GM23338 (cell line): ENCODE measurements at regions not wholly inside any gene's neighbourhood (a gene's known extent, or its start where the extent isn't known, plus 50 kb on each side); places are given as distances from the start of the nearest gene placed in this dataset.
A peak's percentile ranks its signal among the peaks of the same experiment; 100 is the strongest.

Experiments
- ATAC-seq: fragments of 200-7000 bp; cut with Tn5 transposase; 3 replicates; pipeline ENCODE4 v1.9.1; 2020
- DNase-seq: peaks from one replicate; pipeline ENCODE4 v3.0.0-alpha.2; 2015; ENCODE audit warnings: low spot score
- H2AFZ ChIP-seq: fragments of 200-600 bp; sonication (generic); 2 replicates; pipeline ENCODE4 v1.8.0; 2016; ENCODE audit warnings: antibody characterized with exemption, mild to moderate bottlenecking, moderate library complexity
- H3F3A ChIP-seq: fragments of 200-600 bp; sonication (generic); replicated peaks from 2 replicates; pipeline ENCODE4 v1.8.0; 2017; ENCODE audit warnings: antibody characterized with exemption, mixed run types, low read depth
- H3K27ac ChIP-seq: fragments of 200-600 bp; sonication (generic); 2 replicates; pipeline ENCODE4 v1.6.1; 2016; ENCODE audit warnings: low read depth
- H3K27me3 ChIP-seq: fragments of 200-600 bp; sonication (generic); 2 replicates; pipeline ENCODE4 v1.8.0; 2016; ENCODE audit warnings: mild to moderate bottlenecking, mixed run types, moderate library complexity; ENCODE audit not compliant: insufficient read depth
- H3K36me3 ChIP-seq: fragments of 200-600 bp; sonication (generic); 2 replicates; pipeline ENCODE4 v1.8.0; 2016; ENCODE audit warnings: mild to moderate bottlenecking; ENCODE audit not compliant: insufficient read depth
- H3K4me1 ChIP-seq: fragments of 200-600 bp; sonication (generic); 2 replicates; pipeline ENCODE4 v1.8.0; 2016; ENCODE audit warnings: mild to moderate bottlenecking, moderate library complexity; ENCODE audit not compliant: insufficient read depth
- H3K4me2 ChIP-seq: fragments of 200-600 bp; sonication (generic); 2 replicates; pipeline ENCODE4 v1.7.1; 2017; ENCODE audit warnings: mixed run types
- H3K4me3 ChIP-seq: fragments of 200-600 bp; sonication (generic); 2 replicates; pipeline ENCODE4 v1.6.1; 2016; ENCODE audit warnings: mixed run types
- H3K79me2 ChIP-seq: fragments of 200-600 bp; sonication (generic); replicated peaks from 2 replicates; pipeline ENCODE4 v1.8.0; 2017; ENCODE audit warnings: mild to moderate bottlenecking; ENCODE audit not compliant: insufficient read depth
- H3K9me2 ChIP-seq: fragments of 200-600 bp; sonication (generic); 2 replicates; pipeline ENCODE4 v1.8.0; 2017; ENCODE audit not compliant: insufficient read depth
- H4K20me1 ChIP-seq: fragments of 200-600 bp; sonication (generic); replicated peaks from 2 replicates; pipeline ENCODE4 v1.8.0; 2017; ENCODE audit warnings: mild to moderate bottlenecking; ENCODE audit not compliant: insufficient read depth
- H3K27ac Mint-ChIP-seq: 2 replicates; pipeline ENCODE4 v1.8.0; 2020; ENCODE audit warnings: inconsistent platforms, mild to moderate bottlenecking, moderate library complexity, mixed read lengths
- H3K27me3 Mint-ChIP-seq: 3 replicates; pipeline ENCODE4 v1.8.0; 2022; ENCODE audit warnings: low read depth, mild to moderate bottlenecking, moderate library complexity, mixed read lengths, inconsistent platforms; ENCODE audit not compliant: insufficient read depth, poor library complexity
- H3K36me3 Mint-ChIP-seq: 3 replicates; pipeline ENCODE4 v1.8.0; 2021; ENCODE audit warnings: low read depth, mild to moderate bottlenecking, inconsistent platforms, moderate library complexity, mixed read lengths
- H3K4me1 Mint-ChIP-seq: 3 replicates; pipeline ENCODE4 v1.8.0; 2020; ENCODE audit warnings: mild to moderate bottlenecking, inconsistent platforms, mixed read lengths
- H3K4me3 Mint-ChIP-seq: 3 replicates; pipeline ENCODE4 v1.8.0; 2021; ENCODE audit warnings: moderate library complexity, mild to moderate bottlenecking, inconsistent platforms, mixed read lengths
- H3K9me3 Mint-ChIP-seq: 3 replicates; pipeline ENCODE4 v1.8.0; 2020; ENCODE audit warnings: moderate library complexity, mild to moderate bottlenecking, inconsistent platforms, mixed read lengths
- CREB1 ChIP-seq: fragments of 250-450 bp; sonication (Bioruptor Pico); IDR thresholded peaks from 2 replicates; pipeline ENCODE4 v1.5.0; 2020; ENCODE audit warnings: low read depth, mild to moderate bottlenecking, moderate library complexity
- EZH2phosphoT487 ChIP-seq: fragments of 200-600 bp; sonication (generic); IDR thresholded peaks from one replicate; pipeline ENCODE4 v1.8.1; 2018; ENCODE audit warnings: antibody characterized with exemption; ENCODE audit not compliant: unreplicated experiment
- POLR2AphosphoS5 ChIP-seq: IDR thresholded peaks from 2 replicates; pipeline ENCODE4 v1.6.1; 2016; ENCODE audit warnings: antibody characterized with exemption, low read depth
- ZNF114 ChIP-seq: fragments of 250-450 bp; sonication (Bioruptor Pico); IDR thresholded peaks from 2 replicates; pipeline ENCODE4 v1.5.0; 2020; ENCODE audit warnings: mild to moderate bottlenecking, moderate library complexity
- ZNF331 ChIP-seq: fragments of 250-450 bp; sonication (Bioruptor Pico); IDR thresholded peaks from 2 replicates; pipeline ENCODE4 v1.5.0; 2020; ENCODE audit warnings: low read depth, mild to moderate bottlenecking, moderate library complexity
- TF ChIP-seq, protein P1 (sequence below): IDR thresholded peaks from one replicate; pipeline ENCODE4 v1.6.1; 2018; ENCODE audit warnings: antibody characterized with exemption; ENCODE audit not compliant: unreplicated experiment
- TF ChIP-seq, protein P2 (sequence below): fragments of 250-450 bp; sonication (Bioruptor Pico); IDR thresholded peaks from 2 replicates; pipeline ENCODE4 v1.5.0; 2020; ENCODE audit warnings: mild to moderate bottlenecking, moderate library complexity
- TF ChIP-seq, protein P3 (sequence below), 2 experiments: fragments of 200-600 bp in 1 of 2; sonication (generic) in 1 of 2; conservative IDR thresholded peaks; 2 replicates each; pipeline versions ENCODE4 v1.5.1 to v1.6.1; 2016 to 2017; ENCODE audit warnings: antibody characterized with exemption in 2 of 2, low read depth in 2 of 2, mild to moderate bottlenecking in 2 of 2, moderate library complexity in 1 of 2

DNA sequence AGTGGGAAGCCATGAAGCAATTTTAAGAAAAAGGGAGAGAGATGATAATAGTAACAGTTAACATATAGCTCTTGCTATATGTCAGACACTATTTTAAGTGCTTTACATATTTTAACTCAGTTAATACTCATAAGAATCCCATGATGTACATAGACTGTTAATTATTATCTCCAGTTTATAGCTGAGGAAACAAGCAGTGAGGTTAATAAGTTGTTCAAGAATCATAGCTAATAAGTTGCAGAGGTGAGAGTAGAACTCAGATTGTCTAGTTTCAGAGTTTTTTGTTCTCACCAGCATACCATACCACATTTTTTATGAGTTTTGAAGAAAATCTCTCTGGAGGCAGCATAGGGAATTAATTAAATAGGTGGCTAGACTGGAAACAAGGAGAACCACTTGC, 144.6 kb upstream of the MMS22L start (continued):
- TF ChIP-seq, protein P1, sequence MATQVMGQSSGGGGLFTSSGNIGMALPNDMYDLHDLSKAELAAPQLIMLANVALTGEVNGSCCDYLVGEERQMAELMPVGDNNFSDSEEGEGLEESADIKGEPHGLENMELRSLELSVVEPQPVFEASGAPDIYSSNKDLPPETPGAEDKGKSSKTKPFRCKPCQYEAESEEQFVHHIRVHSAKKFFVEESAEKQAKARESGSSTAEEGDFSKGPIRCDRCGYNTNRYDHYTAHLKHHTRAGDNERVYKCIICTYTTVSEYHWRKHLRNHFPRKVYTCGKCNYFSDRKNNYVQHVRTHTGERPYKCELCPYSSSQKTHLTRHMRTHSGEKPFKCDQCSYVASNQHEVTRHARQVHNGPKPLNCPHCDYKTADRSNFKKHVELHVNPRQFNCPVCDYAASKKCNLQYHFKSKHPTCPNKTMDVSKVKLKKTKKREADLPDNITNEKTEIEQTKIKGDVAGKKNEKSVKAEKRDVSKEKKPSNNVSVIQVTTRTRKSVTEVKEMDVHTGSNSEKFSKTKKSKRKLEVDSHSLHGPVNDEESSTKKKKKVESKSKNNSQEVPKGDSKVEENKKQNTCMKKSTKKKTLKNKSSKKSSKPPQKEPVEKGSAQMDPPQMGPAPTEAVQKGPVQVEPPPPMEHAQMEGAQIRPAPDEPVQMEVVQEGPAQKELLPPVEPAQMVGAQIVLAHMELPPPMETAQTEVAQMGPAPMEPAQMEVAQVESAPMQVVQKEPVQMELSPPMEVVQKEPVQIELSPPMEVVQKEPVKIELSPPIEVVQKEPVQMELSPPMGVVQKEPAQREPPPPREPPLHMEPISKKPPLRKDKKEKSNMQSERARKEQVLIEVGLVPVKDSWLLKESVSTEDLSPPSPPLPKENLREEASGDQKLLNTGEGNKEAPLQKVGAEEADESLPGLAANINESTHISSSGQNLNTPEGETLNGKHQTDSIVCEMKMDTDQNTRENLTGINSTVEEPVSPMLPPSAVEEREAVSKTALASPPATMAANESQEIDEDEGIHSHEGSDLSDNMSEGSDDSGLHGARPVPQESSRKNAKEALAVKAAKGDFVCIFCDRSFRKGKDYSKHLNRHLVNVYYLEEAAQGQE = no peak
- TF ChIP-seq ZNF331 (CRISPR knock-in tag) (no peak), POLR2AphosphoS5 (no peak)

DNA sequence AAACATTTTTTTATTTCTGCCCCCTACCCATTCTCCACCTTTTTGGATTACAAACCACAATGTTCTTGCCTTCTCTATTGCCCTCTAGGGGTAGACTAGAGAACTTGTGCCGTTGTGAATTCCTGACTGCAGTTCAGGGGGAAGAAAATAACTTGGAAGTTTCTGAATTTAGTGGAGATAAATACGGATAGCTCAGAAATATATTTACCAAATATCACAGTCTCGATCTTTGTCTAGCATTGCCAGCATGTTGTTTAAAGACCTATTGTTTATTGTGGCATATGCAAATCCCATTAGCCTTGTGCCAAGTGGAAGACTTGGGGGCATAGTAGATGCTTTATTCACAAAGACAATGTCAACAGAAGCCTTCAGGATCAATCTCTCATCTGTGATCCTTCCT, 154.1 kb upstream of the MMS22L start:
- no peaks in the 10 kb centered on the region for H3K36me3 Mint-ChIP-seq
- Histone ChIP-seq H3K27me3 (no peaks in the 10 kb centered on the region), H4K20me1 (no peaks in the 10 kb centered on the region), H2AFZ (no peak overlapping the region), H3K9me2 (no peaks in the 10 kb centered on the region), H3K4me3 (no peak overlapping the region), H3K79me2 (no peaks in the 10 kb centered on the region), H3K4me2 (no peak overlapping the region), H3K4me1 (peaks cover 3% of the 10 kb centered on the region; the same call in 1 of the 2 replicates), H3F3A (no peaks in the 10 kb centered on the region), H3K36me3 (no peaks in the 10 kb centered on the region), H3K27ac (no peak overlapping the region)
- TF ChIP-seq, protein P2, sequence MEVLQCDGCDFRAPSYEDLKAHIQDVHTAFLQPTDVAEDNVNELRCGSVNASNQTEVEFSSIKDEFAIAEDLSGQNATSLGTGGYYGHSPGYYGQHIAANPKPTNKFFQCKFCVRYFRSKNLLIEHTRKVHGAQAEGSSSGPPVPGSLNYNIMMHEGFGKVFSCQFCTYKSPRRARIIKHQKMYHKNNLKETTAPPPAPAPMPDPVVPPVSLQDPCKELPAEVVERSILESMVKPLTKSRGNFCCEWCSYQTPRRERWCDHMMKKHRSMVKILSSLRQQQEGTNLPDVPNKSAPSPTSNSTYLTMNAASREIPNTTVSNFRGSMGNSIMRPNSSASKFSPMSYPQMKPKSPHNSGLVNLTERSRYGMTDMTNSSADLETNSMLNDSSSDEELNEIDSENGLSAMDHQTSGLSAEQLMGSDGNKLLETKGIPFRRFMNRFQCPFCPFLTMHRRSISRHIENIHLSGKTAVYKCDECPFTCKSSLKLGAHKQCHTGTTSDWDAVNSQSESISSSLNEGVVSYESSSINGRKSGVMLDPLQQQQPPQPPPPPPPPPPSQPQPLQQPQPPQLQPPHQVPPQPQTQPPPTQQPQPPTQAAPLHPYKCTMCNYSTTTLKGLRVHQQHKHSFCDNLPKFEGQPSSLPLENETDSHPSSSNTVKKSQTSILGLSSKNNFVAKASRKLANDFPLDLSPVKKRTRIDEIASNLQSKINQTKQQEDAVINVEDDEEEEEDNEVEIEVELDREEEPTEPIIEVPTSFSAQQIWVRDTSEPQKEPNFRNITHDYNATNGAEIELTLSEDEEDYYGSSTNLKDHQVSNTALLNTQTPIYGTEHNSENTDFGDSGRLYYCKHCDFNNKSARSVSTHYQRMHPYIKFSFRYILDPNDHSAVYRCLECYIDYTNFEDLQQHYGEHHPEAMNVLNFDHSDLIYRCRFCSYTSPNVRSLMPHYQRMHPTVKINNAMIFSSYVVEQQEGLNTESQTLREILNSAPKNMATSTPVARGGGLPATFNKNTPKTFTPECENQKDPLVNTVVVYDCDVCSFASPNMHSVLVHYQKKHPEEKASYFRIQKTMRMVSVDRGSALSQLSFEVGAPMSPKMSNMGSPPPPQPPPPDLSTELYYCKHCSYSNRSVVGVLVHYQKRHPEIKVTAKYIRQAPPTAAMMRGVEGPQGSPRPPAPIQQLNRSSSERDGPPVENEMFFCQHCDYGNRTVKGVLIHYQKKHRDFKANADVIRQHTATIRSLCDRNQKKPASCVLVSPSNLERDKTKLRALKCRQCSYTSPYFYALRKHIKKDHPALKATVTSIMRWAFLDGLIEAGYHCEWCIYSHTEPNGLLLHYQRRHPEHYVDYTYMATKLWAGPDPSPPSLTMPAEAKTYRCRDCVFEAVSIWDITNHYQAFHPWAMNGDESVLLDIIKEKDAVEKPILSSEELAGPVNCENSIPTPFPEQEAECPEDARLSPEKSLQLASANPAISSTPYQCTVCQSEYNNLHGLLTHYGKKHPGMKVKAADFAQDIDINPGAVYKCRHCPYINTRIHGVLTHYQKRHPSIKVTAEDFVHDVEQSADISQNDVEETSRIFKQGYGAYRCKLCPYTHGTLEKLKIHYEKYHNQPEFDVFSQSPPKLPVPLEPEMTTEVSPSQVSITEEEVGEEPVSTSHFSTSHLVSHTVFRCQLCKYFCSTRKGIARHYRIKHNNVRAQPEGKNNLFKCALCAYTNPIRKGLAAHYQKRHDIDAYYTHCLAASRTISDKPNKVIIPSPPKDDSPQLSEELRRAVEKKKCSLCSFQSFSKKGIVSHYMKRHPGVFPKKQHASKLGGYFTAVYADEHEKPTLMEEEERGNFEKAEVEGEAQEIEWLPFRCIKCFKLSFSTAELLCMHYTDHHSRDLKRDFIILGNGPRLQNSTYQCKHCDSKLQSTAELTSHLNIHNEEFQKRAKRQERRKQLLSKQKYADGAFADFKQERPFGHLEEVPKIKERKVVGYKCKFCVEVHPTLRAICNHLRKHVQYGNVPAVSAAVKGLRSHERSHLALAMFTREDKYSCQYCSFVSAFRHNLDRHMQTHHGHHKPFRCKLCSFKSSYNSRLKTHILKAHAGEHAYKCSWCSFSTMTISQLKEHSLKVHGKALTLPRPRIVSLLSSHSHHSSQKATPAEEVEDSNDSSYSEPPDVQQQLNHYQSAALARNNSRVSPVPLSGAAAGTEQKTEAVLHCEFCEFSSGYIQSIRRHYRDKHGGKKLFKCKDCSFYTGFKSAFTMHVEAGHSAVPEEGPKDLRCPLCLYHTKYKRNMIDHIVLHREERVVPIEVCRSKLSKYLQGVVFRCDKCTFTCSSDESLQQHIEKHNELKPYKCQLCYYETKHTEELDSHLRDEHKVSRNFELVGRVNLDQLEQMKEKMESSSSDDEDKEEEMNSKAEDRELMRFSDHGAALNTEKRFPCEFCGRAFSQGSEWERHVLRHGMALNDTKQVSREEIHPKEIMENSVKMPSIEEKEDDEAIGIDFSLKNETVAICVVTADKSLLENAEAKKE = no peak
- TF ChIP-seq ZNF331 (CRISPR knock-in tag) (no peak), POLR2AphosphoS5 (no peak), CREB1 (CRISPR knock-in tag) (no peak), ZNF114 (CRISPR knock-in tag) (no peak), EZH2phosphoT487 (no peak)
- TF ChIP-seq, protein P3, sequence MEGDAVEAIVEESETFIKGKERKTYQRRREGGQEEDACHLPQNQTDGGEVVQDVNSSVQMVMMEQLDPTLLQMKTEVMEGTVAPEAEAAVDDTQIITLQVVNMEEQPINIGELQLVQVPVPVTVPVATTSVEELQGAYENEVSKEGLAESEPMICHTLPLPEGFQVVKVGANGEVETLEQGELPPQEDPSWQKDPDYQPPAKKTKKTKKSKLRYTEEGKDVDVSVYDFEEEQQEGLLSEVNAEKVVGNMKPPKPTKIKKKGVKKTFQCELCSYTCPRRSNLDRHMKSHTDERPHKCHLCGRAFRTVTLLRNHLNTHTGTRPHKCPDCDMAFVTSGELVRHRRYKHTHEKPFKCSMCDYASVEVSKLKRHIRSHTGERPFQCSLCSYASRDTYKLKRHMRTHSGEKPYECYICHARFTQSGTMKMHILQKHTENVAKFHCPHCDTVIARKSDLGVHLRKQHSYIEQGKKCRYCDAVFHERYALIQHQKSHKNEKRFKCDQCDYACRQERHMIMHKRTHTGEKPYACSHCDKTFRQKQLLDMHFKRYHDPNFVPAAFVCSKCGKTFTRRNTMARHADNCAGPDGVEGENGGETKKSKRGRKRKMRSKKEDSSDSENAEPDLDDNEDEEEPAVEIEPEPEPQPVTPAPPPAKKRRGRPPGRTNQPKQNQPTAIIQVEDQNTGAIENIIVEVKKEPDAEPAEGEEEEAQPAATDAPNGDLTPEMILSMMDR (conservative IDR thresholded peaks at IDR 0.05; ENCODE audit: low read depth in 2 of 2) = peak; percentile 73 to 97
- no peaks in the 10 kb centered on the region for H3K27me3 Mint-ChIP-seq
- H3K9me3 Mint-ChIP-seq = no peaks in the 10 kb centered on the region
- DNase-seq = peak; percentile 77
- peaks cover 11% of the 10 kb centered on the region for H3K4me1 Mint-ChIP-seq
- H3K27ac Mint-ChIP-seq = no peak overlapping the region
- ATAC-seq = peak; percentile 70
- no peak overlapping the region for H3K4me3 Mint-ChIP-seq
